HUES64 (cell line): ENCODE measurements at regions not wholly inside any gene's neighbourhood (a gene's known extent, or its start where the extent isn't known, plus 50 kb on each side); places are given as distances from the start of the nearest gene placed in this dataset.
"Not testable (repeated sequence)": the region's sequence is repeated elsewhere in the genome, so short reads cannot be mapped to it uniquely, and the experiment has no call there.

Experiments used
- H3K27ac ChIP-seq: 2 replicates; pipeline ENCODE4 v1.7.0; 2013; ENCODE audit warnings: low read depth, low read length, inconsistent platforms
- H3K27me3 ChIP-seq: 2 replicates; pipeline ENCODE4 v1.6.1; 2013; ENCODE audit warnings: mild to moderate bottlenecking, low read length; ENCODE audit not compliant: insufficient read depth
- H3K36me3 ChIP-seq: 2 replicates; pipeline ENCODE4 v1.6.1; 2013; ENCODE audit warnings: mild to moderate bottlenecking, low read length; ENCODE audit not compliant: insufficient read depth
- H3K4me1 ChIP-seq: 2 replicates; pipeline ENCODE4 v1.6.1; 2013; ENCODE audit warnings: mild to moderate bottlenecking, low read length, moderate library complexity; ENCODE audit not compliant: insufficient read depth
- H3K4me3 ChIP-seq: 2 replicates; pipeline ENCODE4 v1.5.1; 2013; ENCODE audit warnings: mild to moderate bottlenecking, low read length, moderate library complexity
- H3K9ac ChIP-seq: 2 replicates; pipeline ENCODE4 v1.6.1; 2013; ENCODE audit warnings: mild to moderate bottlenecking, low read depth, low read length
- H3K9me3 ChIP-seq: 2 replicates; pipeline ENCODE4 v1.6.1; 2013; ENCODE audit warnings: low read depth, low read length; ENCODE audit not compliant: insufficient read depth
- WGBS: fragments of 150-250, 120-280 bp; methylation state at CpG from one replicate; pipeline ENCODE4 v1.1.7; 2013; ENCODE audit warnings: missing lambda C conversion rate; 5-methylcytosine and 5-hydroxymethylcytosine counted together

- H3K36me3 ChIP-seq = no peaks in the 10 kb centered on the region
- H3K27me3 ChIP-seq = no peaks in the 10 kb centered on the region
- no peak overlapping the region for H3K9ac ChIP-seq
- no peak overlapping the region for H3K4me3 ChIP-seq
- H3K9me3 ChIP-seq = peaks cover 10% of the 10 kb centered on the region; the same call in 1 of the 2 replicates
- 92% methylated on average over 6 of the region's 6 CpGs for WGBS
- no peak overlapping the region for H3K27ac ChIP-seq
- H3K4me1 ChIP-seq = no peaks in the 10 kb centered on the region
These were observed 98.9 kb upstream of the FRMD4B start for GRCh38 chr3:69484507-69485393.

GRCh38 chr3:69483449-69483848, 97.6 kb upstream of the FRMD4B start:
- no peaks in the 10 kb centered on the region for H3K36me3 ChIP-seq
- no peak overlapping the region for H3K4me3 ChIP-seq
- peaks cover 10% of the 10 kb centered on the region; the same call in 1 of the 2 replicates for H3K9me3 ChIP-seq
- no peak overlapping the region for H3K9ac ChIP-seq
- no peaks in the 10 kb centered on the region for H3K4me1 ChIP-seq
- no peaks in the 10 kb centered on the region for H3K27me3 ChIP-seq
- no peak overlapping the region for H3K27ac ChIP-seq
- 100% methylated on average over 1 of the region's 3 CpGs for WGBS

- WGBS = 94% methylated on average over 15 of the region's 16 CpGs
- not testable (repeated sequence) for H3K27me3 ChIP-seq, H3K4me1 ChIP-seq, H3K9ac ChIP-seq, H3K36me3 ChIP-seq, H3K27ac ChIP-seq, H3K4me3 ChIP-seq, H3K9me3 ChIP-seq
These were observed 95.1 kb upstream of the FRMD4B start for GRCh38 chr3:69480986-69481385.

- Histone ChIP-seq H3K27me3 (no peaks in the 10 kb centered on the region), H3K27ac (no peak overlapping the region), H3K9ac (no peak overlapping the region), H3K4me3 (no peak overlapping the region), H3K4me1 (no peaks in the 10 kb centered on the region), H3K36me3 (no peaks in the 10 kb centered on the region), H3K9me3 (no peaks in the 10 kb centered on the region)
- WGBS = 70% methylated on average over 1 of the region's 1 CpG
These were observed 88.3 kb upstream of the FRMD4B start for GRCh38 chr3:69474186-69474585.

- Histone ChIP-seq H3K36me3 (no peaks in the 10 kb centered on the region), H3K4me3 (no peak overlapping the region), H3K4me1 (no peaks in the 10 kb centered on the region), H3K27ac (no peak overlapping the region), H3K9ac (no peak overlapping the region), H3K9me3 (no peaks in the 10 kb centered on the region), H3K27me3 (no peaks in the 10 kb centered on the region)
- WGBS = 91% methylated on average over 1 of the region's 1 CpG
These were observed 86.2 kb upstream of the FRMD4B start for GRCh38 chr3:69472093-69472492.

GRCh38 chr3:69463531-69463930, 77.6 kb upstream of the FRMD4B start:
- Histone ChIP-seq H3K9ac (no peak overlapping the region), H3K36me3 (no peaks in the 10 kb centered on the region), H3K4me3 (no peak overlapping the region), H3K9me3 (no peaks in the 10 kb centered on the region), H3K4me1 (no peaks in the 10 kb centered on the region), H3K27me3 (no peaks in the 10 kb centered on the region), H3K27ac (no peak overlapping the region)
- WGBS = 100% methylated on average over 1 of the region's 1 CpG

GRCh38 chr3:69462826-69463100, 76.9 kb upstream of the FRMD4B start:
- Histone ChIP-seq H3K27me3 (no peaks in the 10 kb centered on the region), H3K9me3 (no peaks in the 10 kb centered on the region), H3K4me1 (no peaks in the 10 kb centered on the region), H3K36me3 (no peaks in the 10 kb centered on the region), H3K4me3 (no peak overlapping the region), H3K9ac (no peak overlapping the region), H3K27ac (no peak overlapping the region)

- 94% methylated on average over 6 of the region's 6 CpGs for WGBS
- H3K9me3 ChIP-seq = no peaks in the 10 kb centered on the region
- no peak overlapping the region for H3K27ac ChIP-seq
- no peak overlapping the region for H3K4me3 ChIP-seq
- no peaks in the 10 kb centered on the region for H3K36me3 ChIP-seq
- no peak overlapping the region for H3K9ac ChIP-seq
- no peaks in the 10 kb centered on the region for H3K27me3 ChIP-seq
- no peaks in the 10 kb centered on the region for H3K4me1 ChIP-seq
These were observed 76.3 kb upstream of the FRMD4B start for GRCh38 chr3:69462022-69462825.

GRCh38 chr3:69460034-69460433, 74.1 kb upstream of the FRMD4B start:
- no peaks in the 10 kb centered on the region for H3K36me3 ChIP-seq
- no peak overlapping the region for H3K9ac ChIP-seq
- no peaks in the 10 kb centered on the region for H3K9me3 ChIP-seq
- no peaks in the 10 kb centered on the region for H3K4me1 ChIP-seq
- no peak overlapping the region for H3K27ac ChIP-seq
- no peak overlapping the region for H3K4me3 ChIP-seq
- WGBS = 96% methylated on average over 10 of the region's 10 CpGs
- no peaks in the 10 kb centered on the region for H3K27me3 ChIP-seq

- no peaks in the 10 kb centered on the region for H3K4me1 ChIP-seq
- H3K27ac ChIP-seq = no peak overlapping the region
- H3K4me3 ChIP-seq = no peak overlapping the region
- no peak overlapping the region for H3K9ac ChIP-seq
- no peaks in the 10 kb centered on the region for H3K27me3 ChIP-seq
- H3K9me3 ChIP-seq = no peaks in the 10 kb centered on the region
- no peaks in the 10 kb centered on the region for H3K36me3 ChIP-seq
- WGBS = 86% methylated on average over 2 of the region's 2 CpGs
These were observed 73.0 kb upstream of the FRMD4B start for GRCh38 chr3:69458803-69459365.

- Histone ChIP-seq H3K27me3 (no peaks in the 10 kb centered on the region), H3K4me3 (no peak overlapping the region), H3K9ac (no peak overlapping the region), H3K27ac (no peak overlapping the region), H3K9me3 (no peaks in the 10 kb centered on the region), H3K4me1 (no peaks in the 10 kb centered on the region), H3K36me3 (no peaks in the 10 kb centered on the region)
- WGBS = 100% methylated on average over 3 of the region's 4 CpGs
These were observed 70.7 kb upstream of the FRMD4B start for GRCh38 chr3:69456631-69457030.
